NT2/D1 (cell line): ENCODE measurements at regions not wholly inside any gene's neighbourhood (a gene's known extent, or its start where the extent isn't known, plus 50 kb on each side); places are given as distances from the start of the nearest gene placed in this dataset.
"Not testable (repeated sequence)": the region's sequence is repeated elsewhere in the genome, so short reads cannot be mapped to it uniquely, and the experiment has no call there.

ENCODE experiments used
- DNase-seq: peaks from one replicate; pipeline ENCODE4 v3.0.0-alpha.2; 2011; ENCODE audit warnings: low read depth, low spot score
- H3K27me3 ChIP-seq: 2 replicates; pipeline ENCODE4 v1.6.0; 2011; ENCODE audit warnings: mild to moderate bottlenecking; ENCODE audit not compliant: insufficient read length, insufficient read depth
- H3K36me3 ChIP-seq: 2 replicates; pipeline ENCODE4 v1.6.1; 2011; ENCODE audit warnings: mild to moderate bottlenecking, low read length, mixed read lengths; ENCODE audit not compliant: insufficient read depth, insufficient read length
- H3K4me1 ChIP-seq: 2 replicates; pipeline ENCODE4 v1.5.1; 2011; ENCODE audit not compliant: insufficient read depth, insufficient read length
- H3K4me3 ChIP-seq: 2 replicates; pipeline ENCODE4 v1.5.1; 2011; ENCODE audit warnings: low read depth; ENCODE audit not compliant: insufficient read length
- H3K9ac ChIP-seq: 2 replicates; pipeline ENCODE4 v1.6.0; 2011; ENCODE audit warnings: low read depth; ENCODE audit not compliant: insufficient read length
- H3K9me3 ChIP-seq: 2 replicates; pipeline ENCODE4 v1.5.1; 2011; ENCODE audit warnings: mild to moderate bottlenecking, low read length; ENCODE audit not compliant: insufficient read depth
- SUZ12 ChIP-seq: IDR thresholded peaks from 2 replicates; pipeline ENCODE4 v1.6.1; 2011; ENCODE audit not compliant: insufficient read length, insufficient read depth; ENCODE audit errors: extremely low read depth
- YY1 ChIP-seq: IDR thresholded peaks from 2 replicates; pipeline ENCODE4 v1.6.1; 2011; ENCODE audit not compliant: insufficient read length, insufficient read depth
- ZNF274 ChIP-seq: IDR thresholded peaks from 2 replicates; pipeline ENCODE4 v1.6.1; 2011; ENCODE audit warnings: mild to moderate bottlenecking, low read depth, low read length

DNA sequence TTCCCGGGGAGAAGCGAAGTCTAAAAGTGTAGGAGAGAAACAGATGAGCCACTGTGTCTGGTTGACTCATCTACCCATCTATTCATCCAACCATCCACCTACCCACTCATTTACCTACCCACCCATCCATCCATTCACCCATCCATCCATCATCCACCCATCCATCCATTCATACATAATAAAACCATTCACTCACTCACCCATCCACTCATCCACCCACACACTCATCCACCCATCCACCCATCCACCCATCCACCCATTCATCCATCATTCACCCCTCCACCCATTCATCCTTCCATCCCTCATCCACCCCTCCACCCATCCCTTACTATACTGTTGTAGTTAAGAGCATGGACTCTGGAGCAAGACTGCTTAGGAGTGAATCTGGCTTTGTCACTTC lies 136.4 kb upstream of the ATP2B2 start:
- H3K36me3 ChIP-seq: no peaks in the 10 kb centered on the region
- peaks cover 6% of the 10 kb centered on the region for H3K9me3 ChIP-seq
- TF ChIP-seq SUZ12: no peak
- H3K27me3 ChIP-seq: peaks cover 4% of the 10 kb centered on the region
- no peak overlapping the region for H3K4me3 ChIP-seq
- no peak for DNase-seq
- no peaks in the 10 kb centered on the region for H3K4me1 ChIP-seq
- H3K9ac ChIP-seq: no peak overlapping the region

DNA sequence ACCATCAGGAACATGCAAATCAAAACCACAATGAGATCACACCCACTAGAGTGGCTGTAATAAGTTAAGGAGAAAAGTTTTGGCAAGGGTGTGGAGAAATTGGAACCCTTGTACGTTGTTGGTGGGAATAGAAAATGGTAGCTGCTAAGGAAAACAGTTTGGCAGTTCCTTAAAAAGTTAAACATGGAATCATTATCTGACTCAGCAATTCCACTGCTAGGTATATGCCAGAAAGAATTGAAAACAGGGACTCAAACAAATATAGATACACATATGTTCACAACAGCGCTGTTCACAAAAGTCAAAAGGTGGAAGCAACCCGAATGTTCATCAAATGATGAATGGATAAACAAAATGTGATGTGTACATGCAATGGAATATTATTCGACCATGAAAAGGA lies 138.8 kb upstream of the ATP2B2 start:
- H3K9ac ChIP-seq: no peak overlapping the region
- TF ChIP-seq ZNF274 (no peak), SUZ12 (no peak), YY1 (no peak)
- H3K9me3 ChIP-seq: no peaks in the 10 kb centered on the region
- no peak for DNase-seq
- H3K4me1 ChIP-seq: no peaks in the 10 kb centered on the region
- H3K36me3 ChIP-seq: no peaks in the 10 kb centered on the region
- H3K4me3 ChIP-seq: no peak overlapping the region
- H3K27me3 ChIP-seq: peaks cover 4% of the 10 kb centered on the region

GRCh38 chr3:10645800-10646199 lies 140.4 kb upstream of the ATP2B2 start:
- Histone ChIP-seq H3K4me3 (no peak overlapping the region), H3K27me3 (peaks cover 4% of the 10 kb centered on the region), H3K4me1 (no peaks in the 10 kb centered on the region), H3K9ac (no peak overlapping the region), H3K9me3 (no peaks in the 10 kb centered on the region), H3K36me3 (no peaks in the 10 kb centered on the region)
- TF ChIP-seq YY1: no peak
- no peak for TF ChIP-seq ZNF274
- no peak for TF ChIP-seq SUZ12
- no peak for DNase-seq

DNA sequence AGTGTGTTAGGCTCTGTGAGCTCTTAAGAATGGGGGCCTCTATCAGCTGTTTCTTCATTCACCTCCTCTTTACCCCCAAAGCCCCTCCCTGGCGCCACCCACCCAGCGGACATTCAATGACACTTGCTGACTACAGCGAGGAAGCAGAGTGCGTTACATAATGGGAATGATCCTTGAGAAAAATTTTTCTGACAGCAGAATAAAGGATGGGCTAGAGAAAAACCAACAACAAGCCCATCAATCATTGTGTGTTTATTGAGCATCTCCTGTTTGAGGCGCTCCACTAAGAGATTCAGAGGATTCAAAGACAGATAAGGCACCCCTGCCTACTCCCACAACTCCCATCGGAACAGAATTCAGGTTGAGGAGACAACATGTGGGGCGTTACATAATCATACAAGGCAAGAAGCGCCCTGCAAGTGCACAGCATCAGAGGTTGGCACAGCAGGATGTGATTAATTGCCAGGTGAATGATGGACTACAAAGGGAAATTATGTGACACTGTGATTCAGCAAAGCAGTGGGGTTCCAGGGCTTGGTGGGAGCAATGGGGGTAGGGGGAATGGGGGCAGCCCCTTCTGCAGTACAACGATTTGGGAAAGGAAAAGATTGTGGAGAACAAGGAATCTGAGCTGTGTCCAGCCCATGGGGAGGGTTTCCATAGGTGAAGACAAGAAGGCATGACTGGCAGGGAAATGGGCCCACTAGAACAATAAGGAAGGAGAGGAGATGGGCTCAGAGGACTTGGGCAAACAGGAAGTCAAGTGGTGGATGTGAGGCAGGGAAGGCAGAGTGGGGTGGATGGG lies 141.3 kb upstream of the ATP2B2 start:
- no peak for DNase-seq
- Histone ChIP-seq H3K27me3 (peaks cover 2% of the 10 kb centered on the region), H3K36me3 (no peaks in the 10 kb centered on the region), H3K4me3 (no peak overlapping the region), H3K9me3 (no peaks in the 10 kb centered on the region), H3K4me1 (no peaks in the 10 kb centered on the region), H3K9ac (no peak overlapping the region)
- TF ChIP-seq YY1: no peak
- TF ChIP-seq SUZ12: no peak
- no peak for TF ChIP-seq ZNF274

DNA sequence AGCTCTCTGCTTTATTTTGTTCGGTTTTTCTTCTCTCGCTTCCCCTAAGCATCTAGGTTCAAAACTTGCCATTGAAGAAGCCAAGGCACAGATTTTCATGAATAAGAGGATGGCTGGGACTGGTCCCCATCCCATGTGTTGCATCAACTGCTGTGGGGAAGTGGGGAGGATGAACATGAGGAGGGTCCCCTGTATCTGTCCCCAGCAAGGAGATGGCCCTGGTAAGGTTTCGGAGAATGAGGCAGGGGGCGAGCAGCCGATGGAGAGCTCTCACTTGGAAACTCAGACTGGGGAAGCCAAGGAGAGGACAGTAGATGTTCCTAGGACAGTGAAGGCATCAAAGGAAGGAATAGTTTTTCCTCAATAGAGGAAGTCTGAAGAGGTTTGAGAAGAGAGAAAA lies 142.0 kb upstream of the ATP2B2 start:
- H3K9ac ChIP-seq: no peak overlapping the region
- H3K27me3 ChIP-seq: no peaks in the 10 kb centered on the region
- no peak overlapping the region for H3K4me3 ChIP-seq
- no peaks in the 10 kb centered on the region for H3K9me3 ChIP-seq
- no peaks in the 10 kb centered on the region for H3K36me3 ChIP-seq
- DNase-seq: no peak
- TF ChIP-seq SUZ12 (no peak), ZNF274 (no peak), YY1 (no peak)
- H3K4me1 ChIP-seq: no peaks in the 10 kb centered on the region

- H3K36me3 ChIP-seq: no peaks in the 10 kb centered on the region
- no peaks in the 10 kb centered on the region for H3K4me1 ChIP-seq
- H3K4me3 ChIP-seq: no peak overlapping the region
- TF ChIP-seq YY1 (no peak), ZNF274 (no peak), SUZ12 (no peak)
- H3K9ac ChIP-seq: no peak overlapping the region
- DNase-seq: no peak
- no peaks in the 10 kb centered on the region for H3K9me3 ChIP-seq
- no peaks in the 10 kb centered on the region for H3K27me3 ChIP-seq
Measured at GRCh38 chr3:10648181-10648580, 142.8 kb upstream of the ATP2B2 start.

DNA sequence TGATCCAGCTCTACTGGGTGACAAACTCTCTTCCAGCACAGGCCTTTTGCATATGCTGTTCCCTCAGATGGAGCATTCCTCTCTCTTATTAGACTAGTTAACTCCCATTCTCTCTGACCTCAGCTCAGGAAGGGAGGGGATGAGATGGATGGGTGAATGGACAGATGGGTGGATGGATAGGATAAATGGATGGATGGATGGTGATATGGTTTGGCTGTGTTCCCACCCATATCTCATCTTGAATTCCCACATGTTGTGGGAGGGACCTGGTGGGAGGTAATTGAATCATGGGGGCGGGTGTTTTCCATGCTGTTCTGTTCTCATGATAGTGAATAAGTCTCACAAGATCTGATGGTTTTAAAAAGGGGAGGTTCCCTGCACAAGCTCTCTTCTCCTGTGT lies 144.1 kb upstream of the ATP2B2 start:
- not testable (repeated sequence) for H3K9me3 ChIP-seq, H3K4me1 ChIP-seq, H3K4me3 ChIP-seq, H3K27me3 ChIP-seq, DNase-seq, H3K36me3 ChIP-seq, H3K9ac ChIP-seq
